A673 (cell line): ENCODE measurements at regions not wholly inside any gene's neighbourhood (a gene's known extent, or its start where the extent isn't known, plus 50 kb on each side); places are given as distances from the start of the nearest gene placed in this dataset.

Experiments used
- BruUV-seq: library from RNA; stranded (reverse); fragments of 400-500 nt; replicated peaks from 2 replicates; lab custom pipeline; 2021; lab: Mats Ljungman, UMichigan
- CTCF ChIA-PET: fragments of 300-600 bp; sonication (Branson Sonifier 250); formaldehyde crosslinking; loops from one replicate; lab custom pipeline; 2022; ENCODE audit warnings: antibody characterized with exemption; lab: Charles Lee
- POLR2A ChIA-PET: fragments of 300-600 bp; sonication (Branson Sonifier 250); formaldehyde crosslinking; loops from one replicate; lab custom pipeline; 2022; ENCODE audit warnings: antibody characterized with exemption; ENCODE audit not compliant: low non-redundant PET; lab: Charles Lee
- DNase-seq: peaks from one replicate; pipeline ENCODE4 v3.0.0-alpha.2; 2015; ENCODE audit warnings: low spot score
- H3K27ac ChIP-seq: fragments of 200-600 bp; sonication (generic); 2 replicates; pipeline ENCODE4 v1.5.1; 2016; ENCODE audit warnings: mixed run types, low read depth, mild to moderate bottlenecking, mixed read lengths, antibody characterized with exemption, low read length; ENCODE audit not compliant: poor library complexity, severe bottlenecking
- H3K27me3 ChIP-seq: fragments of 200-600 bp; sonication (generic); replicated peaks from 2 replicates; pipeline ENCODE4 v1.6.1; 2017; ENCODE audit warnings: mixed run types, low read depth, mild to moderate bottlenecking, mixed read lengths, antibody characterized with exemption, low read length; ENCODE audit not compliant: insufficient read depth, poor library complexity
- H3K36me3 ChIP-seq: fragments of 200-600 bp; sonication (generic); 2 replicates; pipeline ENCODE4 v1.6.1; 2016; ENCODE audit warnings: mixed run types, mild to moderate bottlenecking, mixed read lengths, antibody characterized with exemption, low read length; ENCODE audit not compliant: insufficient read depth, poor library complexity, severe bottlenecking
- H3K4me1 ChIP-seq: fragments of 200-600 bp; sonication (generic); 2 replicates; pipeline ENCODE4 v1.6.1; 2017; ENCODE audit warnings: mixed run types, mild to moderate bottlenecking, mixed read lengths, antibody characterized with exemption, low read length; ENCODE audit not compliant: insufficient read depth, poor library complexity, severe bottlenecking
- H3K4me3 ChIP-seq: fragments of 200-600 bp; sonication (generic); 2 replicates; pipeline ENCODE4 v1.5.1; 2016; ENCODE audit warnings: low read depth, mixed run types, mild to moderate bottlenecking, mixed read lengths, low read length; ENCODE audit not compliant: poor library complexity, severe bottlenecking
- H3K9me3 ChIP-seq: fragments of 200-600 bp; sonication (generic); 2 replicates; pipeline ENCODE4 v1.6.1; 2016; ENCODE audit warnings: mixed run types, low read depth, mild to moderate bottlenecking, mixed read lengths, antibody characterized with exemption, low read length; ENCODE audit not compliant: poor library complexity, severe bottlenecking
- CTCF ChIP-seq: fragments of 300-800, 200-600 bp; sonication (generic); conservative IDR thresholded peaks from 2 replicates; pipeline ENCODE4 v1.5.1; 2017; ENCODE audit warnings: low read depth, mild to moderate bottlenecking, antibody characterized with exemption, low read length, moderate library complexity, mixed read lengths
- EZH2 ChIP-seq: fragments of 200-600 bp; sonication (generic); IDR thresholded peaks from 2 replicates; pipeline ENCODE4 v1.6.1; 2017; ENCODE audit warnings: borderline replicate concordance, low read depth, mild to moderate bottlenecking, mixed read lengths, antibody characterized with exemption, low read length; ENCODE audit not compliant: poor library complexity, severe bottlenecking
- intact Hi-C: fragments of 100-400 bp; cut with micrococcal nuclease; formaldehyde crosslinking; loops from one replicate; pipeline ENCODE4 v1.10.0; 2022; ENCODE audit not compliant: unreplicated experiment

- no peak overlapping the region for H3K4me3 ChIP-seq
- H3K27me3 ChIP-seq: no peaks in the 10 kb centered on the region
- DNase-seq: no peak
- no peak overlapping the region for H3K27ac ChIP-seq
- no peak for TF ChIP-seq CTCF
- no peak for TF ChIP-seq EZH2
- no peaks in the 10 kb centered on the region for H3K36me3 ChIP-seq
- H3K9me3 ChIP-seq: no peaks in the 10 kb centered on the region
- POLR2A ChIA-PET: no interaction called here
- BruUV-seq: no TSS peak
- CTCF ChIA-PET: no interaction called here
- H3K4me1 ChIP-seq: no peaks in the 10 kb centered on the region
- intact Hi-C loops: no loop called here
Observed at GRCh38 chrX:45435481-45435880, 234.8 kb upstream of the DIPK2B start.

GRCh38 chrX:45434231-45434630 is 233.6 kb upstream of the DIPK2B start:
- no peaks in the 10 kb centered on the region for H3K36me3 ChIP-seq
- no peak overlapping the region for H3K4me3 ChIP-seq
- H3K9me3 ChIP-seq: no peaks in the 10 kb centered on the region
- no peak overlapping the region for H3K27ac ChIP-seq
- CTCF ChIA-PET: no interaction called here
- no peaks in the 10 kb centered on the region for H3K4me1 ChIP-seq
- BruUV-seq: no TSS peak
- DNase-seq: no peak
- no peaks in the 10 kb centered on the region for H3K27me3 ChIP-seq
- TF ChIP-seq CTCF (no peak), EZH2 (no peak)
- POLR2A ChIA-PET: no interaction called here
- intact Hi-C loops: no loop called here

GRCh38 chrX:45428831-45429230 is 228.2 kb upstream of the DIPK2B start:
- Histone ChIP-seq H3K4me1 (no peaks in the 10 kb centered on the region), H3K9me3 (no peaks in the 10 kb centered on the region), H3K4me3 (no peak overlapping the region), H3K36me3 (no peaks in the 10 kb centered on the region), H3K27ac (no peak overlapping the region), H3K27me3 (peaks cover 5% of the 10 kb centered on the region)
- TF ChIP-seq EZH2: no peak
- no peak for TF ChIP-seq CTCF
- no peak for DNase-seq
- ChIA-PET CTCF (no interaction called here), POLR2A (no interaction called here)
- BruUV-seq: no TSS peak
- intact Hi-C loops: no loop called here
